ENCODE measurements at regions not wholly inside any gene's neighbourhood (a gene's known extent, or its start where the extent isn't known, plus 50 kb on each side); places are given as distances from the start of the nearest gene placed in this dataset.

GRCh38 chr6:51335543-51335942 lies 516.9 kb downstream of the TFAP2B start:
- TF ChIP-seq EZH2phosphoT487 (IDR thresholded peaks at IDR 0.05; ENCODE audit: low read length) (no peak), CTCF (IDR thresholded peaks at IDR 0.05; ENCODE audit: low read length) (no peak), EZH2 (optimal IDR thresholded peaks at IDR 0.05; ENCODE audit: low read depth, low read length) (no peak)
